Stimulated activated naive B cell treated with anti-CD40 and anti-IgM and Interleukin-4, amounts not matched to agents 10 μg/mL and 1 μg/mL and 100 μg/mL, for 72 hours (primary cell): ENCODE measurements at regions not wholly inside any gene's neighbourhood (a gene's known extent, or its start where the extent isn't known, plus 50 kb on each side); places are given as distances from the start of the nearest gene placed in this dataset.

Experiments
- ATAC-seq, 2 donors: fragments of 150-1000 bp; cut with Tn5 transposase; replicated peaks; 2 replicates each; pipeline ENCODE4 v1.10.0; 2021; ENCODE audit warnings: moderate library complexity in 1 of 2
- DNase-seq: peaks from one replicate; pipeline ENCODE4 v3.0.0; 2021
- H3K27ac Mint-ChIP-seq: one replicate; pipeline ENCODE4 v1.8.0; 2022; ENCODE audit warnings: mild to moderate bottlenecking, mixed read lengths
- H3K27me3 Mint-ChIP-seq, 2 donors: one replicate each; pipeline ENCODE4 v1.8.0; 2022; ENCODE audit warnings: mixed read lengths in 2 of 2
- H3K36me3 Mint-ChIP-seq, 2 donors: one replicate each; pipeline ENCODE4 v1.8.0; 2022; ENCODE audit warnings: mixed read lengths in 2 of 2, mild to moderate bottlenecking in 1 of 2
- H3K4me1 Mint-ChIP-seq, 2 donors: one replicate each; pipeline ENCODE4 v1.8.0; 2022; ENCODE audit warnings: mixed read lengths in 2 of 2, mild to moderate bottlenecking in 1 of 2
- H3K4me3 Mint-ChIP-seq, 2 donors: one replicate each; pipeline ENCODE4 v1.8.0; 2022; ENCODE audit warnings: mild to moderate bottlenecking in 2 of 2, mixed read lengths in 2 of 2, moderate library complexity in 1 of 2
- H3K9me3 Mint-ChIP-seq, 2 donors: one replicate each; pipeline ENCODE4 v1.8.0; 2022; ENCODE audit warnings: mixed read lengths in 2 of 2, mild to moderate bottlenecking in 1 of 2

- Mint-ChIP-seq H3K36me3 (peaks cover 0 to 2% of the 10 kb centered on the region in 2 donors), H3K4me3 (no peak overlapping the region), H3K9me3 (peaks cover 0 to 3% of the 10 kb centered on the region in 2 donors), H3K4me1 (no peaks in the 10 kb centered on the region), H3K27me3 (peaks cover under 1 to 1% of the 10 kb centered on the region in 2 donors), H3K27ac (no peak overlapping the region)
- DNase-seq (no peak), ATAC-seq (no peak)
Measured at GRCh38 chr6:5909721-5910120, 97.0 kb downstream of the NRN1 start.

- Mint-ChIP-seq H3K4me3 (no peak overlapping the region), H3K27me3 (no peaks in the 10 kb centered on the region), H3K9me3 (no peaks in the 10 kb centered on the region), H3K4me1 (no peaks in the 10 kb centered on the region), H3K36me3 (no peaks in the 10 kb centered on the region), H3K27ac (no peak overlapping the region)
- no peak for DNase-seq
- ATAC-seq = no peak
Measured at GRCh38 chr6:5906842-5907241, 99.9 kb downstream of the NRN1 start.

- Mint-ChIP-seq H3K4me1 (no peaks in the 10 kb centered on the region), H3K27ac (no peak overlapping the region), H3K36me3 (no peaks in the 10 kb centered on the region), H3K4me3 (no peak overlapping the region), H3K27me3 (no peaks in the 10 kb centered on the region), H3K9me3 (no peaks in the 10 kb centered on the region)
- DNase-seq (no peak), ATAC-seq (no peak)
Measured at GRCh38 chr6:5906340-5906670, 100.4 kb downstream of the NRN1 start.

GRCh38 chr6:5905431-5906339, 101.0 kb downstream of the NRN1 start:
- no peaks in the 10 kb centered on the region for H3K9me3 Mint-ChIP-seq
- H3K36me3 Mint-ChIP-seq = no peaks in the 10 kb centered on the region
- no peaks in the 10 kb centered on the region for H3K4me1 Mint-ChIP-seq
- no peak overlapping the region for H3K4me3 Mint-ChIP-seq
- no peaks in the 10 kb centered on the region for H3K27me3 Mint-ChIP-seq
- no peak for DNase-seq
- ATAC-seq = no peak
- no peak overlapping the region for H3K27ac Mint-ChIP-seq

GRCh38 chr6:5904532-5904931, 102.2 kb downstream of the NRN1 start:
- Mint-ChIP-seq H3K27me3 (peaks cover 2 to 6% of the 10 kb centered on the region in 2 donors), H3K27ac (no peak overlapping the region), H3K4me1 (peaks cover 0 to 3% of the 10 kb centered on the region in 2 donors), H3K36me3 (no peaks in the 10 kb centered on the region), H3K4me3 (no peak overlapping the region), H3K9me3 (no peaks in the 10 kb centered on the region)
- DNase-seq = no peak
- ATAC-seq = no peak

- H3K4me3 Mint-ChIP-seq = no peak overlapping the region
- no peak for ATAC-seq
- peak overlapping the region; percentile 26 for H3K27ac Mint-ChIP-seq
Measured at GRCh38 chr6:5899216-5900045, 107.3 kb downstream of the NRN1 start.

GRCh38 chr6:5898563-5898962, 108.2 kb downstream of the NRN1 start:
- peaks cover 6 to 8% of the 10 kb centered on the region in 2 donors for H3K27me3 Mint-ChIP-seq
- peaks cover 0 to 5% of the 10 kb centered on the region in 2 donors for H3K4me1 Mint-ChIP-seq
- H3K4me3 Mint-ChIP-seq = no peak overlapping the region
- H3K36me3 Mint-ChIP-seq = no peaks in the 10 kb centered on the region
- ATAC-seq (peak; percentile 36 to 57), DNase-seq (no peak)
- H3K27ac Mint-ChIP-seq = no peak overlapping the region
- no peaks in the 10 kb centered on the region for H3K9me3 Mint-ChIP-seq

More at GRCh38 chr6:5899216-5900045, 107.3 kb downstream of the NRN1 start:
- no peak for DNase-seq
- Mint-ChIP-seq H3K4me1 (peaks cover 0 to 5% of the 10 kb centered on the region in 2 donors), H3K9me3 (no peaks in the 10 kb centered on the region), H3K27me3 (peaks cover 6 to 8% of the 10 kb centered on the region in 2 donors), H3K36me3 (no peaks in the 10 kb centered on the region)

GRCh38 chr6:5898102-5898501, 108.6 kb downstream of the NRN1 start:
- H3K9me3 Mint-ChIP-seq = no peaks in the 10 kb centered on the region
- H3K27me3 Mint-ChIP-seq = peaks cover 6 to 8% of the 10 kb centered on the region in 2 donors
- ATAC-seq = no peak
- no peak overlapping the region for H3K27ac Mint-ChIP-seq
- H3K4me3 Mint-ChIP-seq = no peak overlapping the region
- no peak for DNase-seq
- H3K36me3 Mint-ChIP-seq = no peaks in the 10 kb centered on the region
- peaks cover 0 to 5% of the 10 kb centered on the region in 2 donors for H3K4me1 Mint-ChIP-seq

GRCh38 chr6:5896476-5897200, 110.1 kb downstream of the NRN1 start:
- DNase-seq (no peak), ATAC-seq (no peak)
- Mint-ChIP-seq H3K27me3 (peaks cover 6 to 14% of the 10 kb centered on the region in 2 donors), H3K27ac (no peak overlapping the region), H3K4me1 (peaks cover 2 to 5% of the 10 kb centered on the region in 2 donors), H3K4me3 (no peak overlapping the region), H3K9me3 (no peaks in the 10 kb centered on the region), H3K36me3 (no peaks in the 10 kb centered on the region)

GRCh38 chr6:5894357-5894756, 112.4 kb downstream of the NRN1 start:
- Mint-ChIP-seq H3K27ac (no peak overlapping the region), H3K9me3 (peaks cover 0 to 2% of the 10 kb centered on the region in 2 donors), H3K4me3 (no peak overlapping the region), H3K27me3 (peaks cover 0 to 10% of the 10 kb centered on the region in 2 donors), H3K36me3 (no peaks in the 10 kb centered on the region), H3K4me1 (peaks cover 0 to 2% of the 10 kb centered on the region in 2 donors)
- no peak for DNase-seq
- ATAC-seq = no peak

GRCh38 chr6:5893295-5893694, 113.4 kb downstream of the NRN1 start:
- no peak overlapping the region for H3K27ac Mint-ChIP-seq
- H3K4me3 Mint-ChIP-seq = no peak overlapping the region
- no peak for ATAC-seq

GRCh38 chr6:5892669-5893068, 114.1 kb downstream of the NRN1 start:
- no peaks in the 10 kb centered on the region for H3K36me3 Mint-ChIP-seq
- peaks cover 0 to 2% of the 10 kb centered on the region in 2 donors for H3K4me1 Mint-ChIP-seq
- peaks cover 0 to 6% of the 10 kb centered on the region in 2 donors for H3K27me3 Mint-ChIP-seq
- ATAC-seq = no peak
- no peak for DNase-seq
- H3K9me3 Mint-ChIP-seq = peaks cover 0 to 2% of the 10 kb centered on the region in 2 donors
- peak overlapping the region; percentile 96 for H3K27ac Mint-ChIP-seq
- peak overlapping the region; percentile 95 for H3K4me3 Mint-ChIP-seq

More at GRCh38 chr6:5893295-5893694, 113.4 kb downstream of the NRN1 start:
- Mint-ChIP-seq H3K4me1 (peaks cover 0 to 2% of the 10 kb centered on the region in 2 donors), H3K27me3 (peaks cover 0 to 6% of the 10 kb centered on the region in 2 donors), H3K9me3 (peaks cover 0 to 2% of the 10 kb centered on the region in 2 donors), H3K36me3 (no peaks in the 10 kb centered on the region)
- DNase-seq = no peak

GRCh38 chr6:5878792-5879191, 127.9 kb downstream of the NRN1 start:
- Mint-ChIP-seq H3K36me3 (no peaks in the 10 kb centered on the region), H3K4me1 (peaks cover 0 to 4% of the 10 kb centered on the region in 2 donors), H3K27ac (no peak overlapping the region), H3K27me3 (peaks cover 0 to 6% of the 10 kb centered on the region in 2 donors), H3K4me3 (no peak overlapping the region), H3K9me3 (peaks cover 0 to 3% of the 10 kb centered on the region in 2 donors)
- DNase-seq = no peak
- ATAC-seq = peak; percentile 79 to 97

- no peak for DNase-seq
- Mint-ChIP-seq H3K4me1 (peaks cover 0 to 7% of the 10 kb centered on the region in 2 donors), H3K27me3 (peaks cover 0 to 1% of the 10 kb centered on the region in 2 donors), H3K27ac (no peak overlapping the region), H3K36me3 (peaks cover 3 to 4% of the 10 kb centered on the region in 2 donors), H3K4me3 (no peak overlapping the region), H3K9me3 (peaks cover 4 to 8% of the 10 kb centered on the region in 2 donors)
- no peak for ATAC-seq
Measured at GRCh38 chr6:5876076-5876475, 130.6 kb downstream of the NRN1 start.
